Astrocyte (in vitro differentiated cells and primary cell): ENCODE measurements at regions not wholly inside any gene's neighbourhood (a gene's known extent, or its start where the extent isn't known, plus 50 kb on each side); places are given as distances from the start of the nearest gene placed in this dataset.

Source experiments
- DNase-seq: peaks from one replicate; pipeline ENCODE4 v3.0.0-alpha.2; 2010; ENCODE audit warnings: low read depth
- FAIRE-seq: peaks from 2 replicates; lab custom pipeline; 2011; peaks lifted over from hg19 to GRCh38; lab: Jason Lieb, UNC
- H2AFZ ChIP-seq: 2 replicates; pipeline ENCODE4 v1.6.0; 2012; ENCODE audit warnings: low read depth, low read length, inconsistent platforms
- H3K27ac ChIP-seq: 2 replicates; pipeline ENCODE4 v1.5.1; 2011; ENCODE audit warnings: low read depth, low read length, inconsistent platforms
- H3K27me3 ChIP-seq: 2 replicates; pipeline ENCODE4 v1.6.0; 2011; ENCODE audit warnings: low read length, inconsistent platforms; ENCODE audit not compliant: insufficient read depth
- H3K36me3 ChIP-seq: 2 replicates; pipeline ENCODE4 v1.5.1; 2011; ENCODE audit warnings: low read length, inconsistent platforms; ENCODE audit not compliant: insufficient read depth
- H3K4me1 ChIP-seq: 2 replicates; pipeline ENCODE4 v1.5.1; 2011; ENCODE audit warnings: low read length, inconsistent platforms; ENCODE audit not compliant: insufficient read depth
- H3K4me2 ChIP-seq: 2 replicates; pipeline ENCODE4 v1.6.0; 2012; ENCODE audit warnings: low read length, inconsistent platforms
- H3K4me3 ChIP-seq: 2 replicates; pipeline ENCODE4 v1.5.1; 2011; ENCODE audit warnings: low read depth, mild to moderate bottlenecking, low read length, inconsistent platforms; ENCODE audit not compliant: insufficient read depth
- H3K79me2 ChIP-seq: 2 replicates; pipeline ENCODE4 v1.6.0; 2012; ENCODE audit warnings: mild to moderate bottlenecking, low read length, inconsistent platforms; ENCODE audit not compliant: insufficient read depth
- H3K9ac ChIP-seq: 2 replicates; pipeline ENCODE4 v1.6.0; 2012; ENCODE audit warnings: mild to moderate bottlenecking, low read length, inconsistent platforms
- H3K9me3 ChIP-seq: 2 replicates; pipeline ENCODE4 v1.5.1; 2012; ENCODE audit warnings: low read depth, mild to moderate bottlenecking, low read length, inconsistent platforms; ENCODE audit not compliant: insufficient read depth
- H4K20me1 ChIP-seq: 2 replicates; pipeline ENCODE4 v1.6.0; 2012; ENCODE audit warnings: low read length, inconsistent platforms; ENCODE audit not compliant: insufficient read depth
- H3K27ac Mint-ChIP-seq: one replicate; pipeline ENCODE4 v1.8.0; 2021; ENCODE audit warnings: mild to moderate bottlenecking, mixed read lengths; ENCODE audit not compliant: unreplicated experiment
- H3K27me3 Mint-ChIP-seq: one replicate; pipeline ENCODE4 v1.8.0; 2021; ENCODE audit warnings: low read depth, mixed read lengths; ENCODE audit not compliant: unreplicated experiment
- H3K36me3 Mint-ChIP-seq: one replicate; pipeline ENCODE4 v1.8.0; 2021; ENCODE audit warnings: low read depth, mixed read lengths; ENCODE audit not compliant: unreplicated experiment
- H3K4me1 Mint-ChIP-seq: one replicate; pipeline ENCODE4 v1.8.0; 2021; ENCODE audit warnings: low read depth, mixed read lengths; ENCODE audit not compliant: unreplicated experiment
- H3K4me3 Mint-ChIP-seq: one replicate; pipeline ENCODE4 v1.8.0; 2021; ENCODE audit warnings: mild to moderate bottlenecking, moderate library complexity, mixed read lengths; ENCODE audit not compliant: unreplicated experiment
- H3K9me3 Mint-ChIP-seq: one replicate; pipeline ENCODE4 v1.8.0; 2021; ENCODE audit warnings: mild to moderate bottlenecking, mixed read lengths; ENCODE audit not compliant: unreplicated experiment
- CTCF ChIP-seq: IDR thresholded peaks from 2 replicates; pipeline ENCODE4 v1.5.1; 2011; ENCODE audit warnings: low read depth, mild to moderate bottlenecking, inconsistent platforms, low read length, moderate library complexity; ENCODE audit not compliant: insufficient read depth
- EZH2 ChIP-seq: IDR thresholded peaks from 2 replicates; pipeline ENCODE4 v1.6.1; 2012; ENCODE audit warnings: mild to moderate bottlenecking, low read length, inconsistent platforms; ENCODE audit not compliant: insufficient read depth

DNA sequence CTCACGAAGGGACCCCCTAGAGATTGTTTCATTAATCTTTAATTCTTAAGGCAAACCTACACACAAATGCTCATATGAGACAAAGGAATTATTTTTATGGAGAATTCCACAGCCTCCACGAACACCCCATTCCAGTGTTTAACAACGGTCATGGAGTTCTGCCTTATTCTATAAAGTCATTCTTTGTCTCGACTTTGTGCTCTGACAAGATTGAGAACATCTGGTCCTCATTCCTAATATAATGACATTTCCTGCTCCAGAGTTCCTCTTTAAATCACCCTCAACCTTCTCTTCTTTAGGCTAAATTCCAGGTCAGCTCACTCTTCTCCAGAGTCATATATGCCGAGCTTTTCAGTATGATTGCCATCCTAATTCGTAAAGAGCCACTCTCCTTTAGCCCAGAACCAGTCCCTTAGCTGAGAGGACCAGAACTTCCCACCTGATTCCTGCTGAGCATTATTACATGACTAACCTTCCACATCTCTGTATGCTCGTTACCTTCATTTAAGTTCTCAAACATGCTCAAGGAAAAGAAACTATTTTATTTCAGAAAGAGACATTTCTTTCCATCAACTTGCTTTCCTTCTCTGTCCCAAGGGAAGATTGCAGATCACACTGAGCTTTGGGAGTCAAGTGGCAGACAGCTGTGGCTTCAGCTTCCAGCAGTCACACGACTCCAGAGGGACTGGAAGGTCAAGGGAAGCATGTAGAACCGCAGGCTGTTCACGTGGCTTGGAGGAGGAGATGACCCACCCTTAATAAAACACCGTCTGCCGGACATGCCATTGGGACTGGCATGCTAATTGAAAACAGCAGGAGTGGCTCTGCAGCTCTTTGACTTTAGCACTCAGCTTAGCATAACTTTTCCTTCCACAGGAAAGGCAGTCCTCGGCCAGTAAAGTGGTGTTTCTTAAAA is 467.1 kb upstream of the HSF2 start:
- Histone ChIP-seq H3K4me3 (no peak overlapping the region), H3K27me3 (no peaks in the 10 kb centered on the region), H4K20me1 (no peaks in the 10 kb centered on the region), H2AFZ (no peak overlapping the region), H3K36me3 (no peaks in the 10 kb centered on the region), H3K4me2 (peak overlapping the region; percentile 78), H3K79me2 (no peaks in the 10 kb centered on the region), H3K9ac (peak overlapping the region; percentile 43), H3K27ac (peak overlapping the region; percentile 51), H3K4me1 (peaks cover 4% of the 10 kb centered on the region), H3K9me3 (no peaks in the 10 kb centered on the region)
- H3K4me1 Mint-ChIP-seq = peaks cover 8% of the 10 kb centered on the region
- TF ChIP-seq EZH2 = no peak
- TF ChIP-seq CTCF = no peak
- H3K36me3 Mint-ChIP-seq = no peaks in the 10 kb centered on the region
- FAIRE-seq (peak; percentile 94), DNase-seq (peak; percentile 90)
- no peaks in the 10 kb centered on the region for H3K27me3 Mint-ChIP-seq
- H3K4me3 Mint-ChIP-seq = no peak overlapping the region
- no peak overlapping the region for H3K27ac Mint-ChIP-seq
- H3K9me3 Mint-ChIP-seq = peaks cover 3% of the 10 kb centered on the region

GRCh38 chr6:121934451-121934850 is 465.0 kb upstream of the HSF2 start:
- Histone ChIP-seq H3K4me3 (no peak overlapping the region), H2AFZ (no peak overlapping the region), H3K9me3 (no peaks in the 10 kb centered on the region), H3K27me3 (no peaks in the 10 kb centered on the region), H3K79me2 (no peaks in the 10 kb centered on the region), H3K36me3 (no peaks in the 10 kb centered on the region), H3K9ac (no peak overlapping the region), H3K4me2 (no peak overlapping the region), H4K20me1 (no peaks in the 10 kb centered on the region), H3K4me1 (peaks cover 4% of the 10 kb centered on the region), H3K27ac (no peak overlapping the region)
- DNase-seq (no peak), FAIRE-seq (no peak)
- Mint-ChIP-seq H3K9me3 (peaks cover 3% of the 10 kb centered on the region), H3K27me3 (no peaks in the 10 kb centered on the region), H3K36me3 (no peaks in the 10 kb centered on the region), H3K27ac (no peak overlapping the region), H3K4me3 (no peak overlapping the region), H3K4me1 (peaks cover 8% of the 10 kb centered on the region)
- TF ChIP-seq EZH2 (no peak), CTCF (no peak)

- DNase-seq (no peak), FAIRE-seq (no peak)
- H3K4me3 Mint-ChIP-seq = no peak overlapping the region
- Histone ChIP-seq H3K4me3 (no peak overlapping the region), H4K20me1 (no peaks in the 10 kb centered on the region), H3K27ac (no peak overlapping the region), H2AFZ (no peak overlapping the region), H3K4me1 (no peaks in the 10 kb centered on the region), H3K79me2 (no peaks in the 10 kb centered on the region), H3K9ac (no peak overlapping the region), H3K9me3 (no peaks in the 10 kb centered on the region), H3K4me2 (no peak overlapping the region), H3K27me3 (no peaks in the 10 kb centered on the region), H3K36me3 (no peaks in the 10 kb centered on the region)
- no peaks in the 10 kb centered on the region for H3K9me3 Mint-ChIP-seq
- no peaks in the 10 kb centered on the region for H3K27me3 Mint-ChIP-seq
- TF ChIP-seq EZH2 = no peak
- TF ChIP-seq CTCF = no peak
- H3K36me3 Mint-ChIP-seq = no peaks in the 10 kb centered on the region
- no peak overlapping the region for H3K27ac Mint-ChIP-seq
- H3K4me1 Mint-ChIP-seq = no peaks in the 10 kb centered on the region
Observed at GRCh38 chr6:121940728-121941127, 458.7 kb upstream of the HSF2 start.
